SK-N-MC (cell line): ENCODE measurements at regions not wholly inside any gene's neighbourhood (a gene's known extent, or its start where the extent isn't known, plus 50 kb on each side); places are given as distances from the start of the nearest gene placed in this dataset.
"Not testable (repeated sequence)": the region's sequence is repeated elsewhere in the genome, so short reads cannot be mapped to it uniquely, and the experiment has no call there.

Experiments
- DNase-seq: peaks from one replicate; pipeline ENCODE4 v3.0.0-alpha.2; 2011; ENCODE audit warnings: low read depth, low spot score
- H3K27ac ChIP-seq: fragments of 200-600 bp; sonication (generic); 2 replicates; pipeline ENCODE4 v1.5.1; 2016; ENCODE audit warnings: mixed run types
- H3K36me3 ChIP-seq: fragments of 200-600 bp; sonication (generic); 2 replicates; pipeline ENCODE4 v1.6.1; 2017; ENCODE audit warnings: antibody characterized with exemption, low read length, mixed read lengths; ENCODE audit not compliant: insufficient read depth
- H3K4me3 ChIP-seq: fragments of 200-600 bp; sonication (generic); 2 replicates; pipeline ENCODE4 v1.5.1; 2016
- H3K9ac ChIP-seq: fragments of 200-600 bp; sonication (generic); 2 replicates; pipeline ENCODE4 v1.8.0; 2017; ENCODE audit warnings: mixed run types, mixed read lengths; ENCODE audit not compliant: insufficient read length
- H3K9me3 ChIP-seq: fragments of 200-600 bp; sonication (generic); 2 replicates; pipeline ENCODE4 v1.6.1; 2017; ENCODE audit warnings: low read depth, mild to moderate bottlenecking, antibody characterized with exemption, low read length, moderate library complexity, mixed read lengths
- EZH2 ChIP-seq: fragments of 200-600 bp; sonication (generic); IDR thresholded peaks from one replicate; pipeline ENCODE4 v1.6.1; 2017; ENCODE audit warnings: antibody characterized with exemption
- FOXP2 ChIP-seq: optimal IDR thresholded peaks from 2 replicates; pipeline ENCODE3; 2011; ENCODE audit warnings: mild to moderate bottlenecking, moderate library complexity; ENCODE audit not compliant: insufficient read depth; ENCODE audit errors: extremely low read length, control extremely low read depth
- POLR2AphosphoS5 ChIP-seq: IDR thresholded peaks from 2 replicates; pipeline ENCODE4 v1.6.1; 2012; ENCODE audit warnings: mild to moderate bottlenecking, low read depth, low read length, borderline replicate concordance

DNA sequence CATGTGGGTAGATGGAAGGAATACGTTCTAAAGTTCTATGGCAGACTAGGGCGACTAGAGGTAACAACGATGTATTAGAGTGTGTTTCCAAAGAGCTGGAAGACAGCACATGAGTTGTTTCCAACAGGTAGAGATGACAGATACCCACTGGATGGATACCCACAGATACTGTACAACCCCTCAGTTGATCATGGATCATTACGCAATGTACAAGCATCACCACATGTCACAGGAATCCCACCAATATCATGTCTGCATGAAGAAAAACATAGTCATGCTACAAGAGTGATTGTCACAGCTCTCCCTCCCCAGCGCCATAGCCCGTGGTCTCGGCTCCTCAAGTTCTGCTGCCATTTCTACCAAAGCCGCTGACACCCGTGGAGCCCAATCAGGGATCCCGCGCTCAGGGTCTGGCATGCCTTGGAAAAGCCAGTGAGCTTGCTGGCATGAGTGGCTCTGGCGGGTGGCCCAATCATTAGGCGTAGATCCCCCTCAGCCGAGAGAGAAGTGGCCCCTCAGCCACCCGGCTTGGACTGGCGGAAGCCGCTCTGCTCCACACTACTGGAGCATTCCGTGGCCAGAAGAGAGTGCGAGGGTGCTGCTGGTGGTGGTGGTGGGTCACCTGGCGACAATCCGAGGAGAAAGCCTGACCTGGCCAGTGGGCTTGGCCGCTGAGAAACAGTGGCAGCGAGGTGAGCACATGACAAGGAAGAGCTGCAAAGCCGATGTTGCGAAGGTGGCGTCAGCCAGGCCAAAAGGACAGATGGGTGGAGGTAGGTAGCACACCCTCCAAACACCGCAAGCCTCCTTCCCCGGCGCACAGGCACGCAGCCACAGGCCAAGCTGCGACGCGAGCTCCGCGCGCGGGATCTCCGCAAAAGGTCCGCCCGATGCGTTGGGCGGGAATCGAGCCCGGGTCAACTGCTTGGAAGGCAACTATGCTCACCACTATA, 65.7 kb upstream of the FCGR2A start:
- no peak for DNase-seq
- Histone ChIP-seq H3K9ac (peak overlapping the region; percentile 45), H3K4me3 (peak overlapping the region; percentile 94), H3K36me3 (no peaks in the 10 kb centered on the region), H3K9me3 (no peaks in the 10 kb centered on the region), H3K27ac (no peak overlapping the region)
- TF ChIP-seq POLR2AphosphoS5 (no peak), EZH2 (no peak), FOXP2 (no peak)

DNA sequence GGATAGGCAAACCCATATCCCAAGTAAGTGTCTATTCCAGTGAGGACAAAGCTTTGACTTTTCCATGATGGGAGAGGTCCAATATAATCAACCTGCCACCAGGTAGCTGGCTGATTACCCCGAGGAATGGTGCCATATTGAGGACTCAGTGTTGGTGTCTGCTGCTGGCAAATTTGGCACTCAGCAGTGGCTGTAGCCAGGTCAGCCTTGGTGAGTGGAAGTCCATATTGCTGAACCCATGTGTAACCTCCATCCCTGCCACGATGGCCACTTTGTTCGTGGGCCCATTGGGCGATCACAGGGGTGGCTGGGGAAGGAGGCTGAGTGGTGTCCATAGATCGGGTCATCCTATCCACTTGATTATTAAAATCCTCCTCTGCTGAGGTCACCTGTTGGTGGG, 65.5 kb upstream of the CFAP126 start:
- DNase-seq, H3K27ac ChIP-seq, H3K9ac ChIP-seq, H3K9me3 ChIP-seq, H3K36me3 ChIP-seq, H3K4me3 ChIP-seq: not testable (repeated sequence)

DNA sequence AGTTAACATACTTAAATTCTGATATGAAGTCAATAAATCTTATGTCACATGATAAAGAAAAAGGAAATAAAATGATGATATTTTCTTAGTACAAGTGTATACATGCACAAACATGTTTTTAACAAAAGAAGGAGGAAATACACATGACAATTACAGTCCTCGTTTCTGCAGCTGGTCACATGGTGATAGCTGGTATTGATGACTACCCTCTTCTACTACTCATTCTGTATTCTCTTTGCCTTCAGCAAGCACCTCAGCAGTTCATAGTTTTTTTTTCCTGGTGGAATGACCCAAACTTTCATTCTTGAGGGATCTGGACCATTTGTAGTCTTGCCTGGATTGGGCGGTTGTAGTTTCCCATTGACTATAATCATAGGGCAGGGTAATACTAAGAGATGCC, 64.4 kb upstream of the CFAP126 start:
- Histone ChIP-seq H3K4me3 (no peak overlapping the region), H3K9me3 (no peaks in the 10 kb centered on the region), H3K36me3 (no peaks in the 10 kb centered on the region), H3K9ac (no peak overlapping the region), H3K27ac (no peak overlapping the region)
- DNase-seq = no peak
- TF ChIP-seq FOXP2 (no peak), POLR2AphosphoS5 (no peak), EZH2 (no peak)

DNA sequence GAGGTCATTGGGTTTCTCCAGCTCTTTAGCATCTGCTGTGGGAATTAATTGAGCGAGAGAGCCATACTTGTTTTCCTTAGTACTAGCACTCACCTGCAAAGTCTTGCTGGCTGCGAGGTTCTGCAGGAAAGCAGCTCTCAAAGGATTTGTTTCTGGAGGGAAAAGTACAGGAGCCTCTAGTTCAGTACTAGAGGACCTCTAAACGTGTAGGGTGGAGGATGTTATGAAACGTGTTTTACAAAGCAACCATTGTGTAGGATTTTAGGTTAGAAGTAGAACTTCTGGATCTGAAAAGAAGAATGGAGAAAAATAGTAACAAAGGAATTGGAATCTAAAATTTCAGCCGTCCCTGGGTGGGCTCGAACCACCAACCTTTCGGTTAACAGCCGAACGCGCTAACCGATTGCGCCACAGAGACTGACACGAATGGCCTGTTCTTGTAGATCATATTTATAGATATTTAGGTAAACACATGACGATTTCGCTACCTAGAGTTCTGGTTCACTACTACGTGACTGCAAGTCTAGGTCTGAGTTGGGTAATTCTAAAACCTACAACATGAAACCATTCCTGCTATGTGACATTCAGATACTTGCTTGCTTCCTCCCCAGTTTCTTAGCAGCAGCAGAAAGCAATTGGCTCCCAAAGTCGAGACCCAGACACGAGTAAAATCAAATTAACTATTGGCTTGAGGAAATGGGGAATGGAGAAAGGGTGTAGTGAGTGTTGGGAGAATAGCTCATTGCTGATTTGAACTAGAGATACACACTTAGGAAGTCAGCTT, 60.2 kb upstream of the CFAP126 start:
- no peak overlapping the region for H3K27ac ChIP-seq
- H3K9ac ChIP-seq = peak overlapping the region; percentile 59
- H3K36me3 ChIP-seq = no peaks in the 10 kb centered on the region
- peak; percentile 67 for DNase-seq
- TF ChIP-seq FOXP2 (peak; percentile 70), EZH2 (no peak)
- H3K9me3 ChIP-seq = no peaks in the 10 kb centered on the region
- H3K4me3 ChIP-seq = peak overlapping the region; percentile 84

DNA sequence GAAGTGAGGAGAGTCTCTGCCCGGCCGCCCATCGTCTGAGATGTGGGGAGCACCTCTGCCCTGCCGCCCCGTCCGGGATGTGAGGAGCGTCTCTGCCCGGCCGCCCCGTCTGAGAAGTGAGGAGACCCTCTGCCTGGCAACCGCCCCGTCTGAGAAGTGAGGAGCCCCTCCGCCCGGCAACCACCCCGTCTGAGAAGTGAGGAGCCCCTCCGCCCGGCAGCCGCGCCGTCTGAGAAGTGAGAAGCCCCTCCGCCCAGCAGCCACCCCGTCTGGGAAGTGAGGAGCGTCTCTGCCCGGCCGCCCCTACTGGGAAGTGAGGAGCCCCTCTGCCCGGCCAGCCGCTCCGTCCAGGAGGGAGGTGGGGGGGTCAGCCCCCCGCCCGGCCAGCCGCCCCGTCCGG, 55.2 kb upstream of the CFAP126 start:
- not testable (repeated sequence) for H3K27ac ChIP-seq, DNase-seq, H3K4me3 ChIP-seq

DNA sequence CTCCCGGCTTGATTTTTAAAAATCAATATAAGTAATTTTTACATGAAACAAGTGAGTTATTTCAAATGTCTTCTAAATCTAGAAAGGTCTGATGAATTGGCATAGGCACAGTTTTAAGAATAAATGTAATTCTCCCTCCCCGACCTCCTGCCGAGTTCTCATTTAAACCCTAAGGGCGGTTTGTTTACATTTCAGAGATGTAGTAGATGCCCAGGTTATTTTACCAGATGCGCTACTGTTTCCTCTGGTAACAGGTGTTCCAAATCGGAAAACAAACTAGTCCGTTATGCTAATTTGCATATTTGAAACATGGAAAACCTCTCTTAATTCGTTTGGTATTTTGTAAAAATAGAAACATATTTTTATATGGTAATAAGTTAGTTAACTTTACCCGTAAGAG, 53.8 kb upstream of the CFAP126 start:
- DNase-seq = no peak
- TF ChIP-seq EZH2 = no peak
- TF ChIP-seq FOXP2 = no peak
- TF ChIP-seq POLR2AphosphoS5 = no peak
- Histone ChIP-seq H3K9ac (no peak overlapping the region), H3K4me3 (peak overlapping the region; percentile 63), H3K27ac (no peak overlapping the region), H3K36me3 (no peaks in the 10 kb centered on the region), H3K9me3 (no peaks in the 10 kb centered on the region)

More for the DNA sequence above, 55.2 kb upstream of the CFAP126 start:
- not testable (repeated sequence) for H3K9me3 ChIP-seq, H3K36me3 ChIP-seq, H3K9ac ChIP-seq

DNA sequence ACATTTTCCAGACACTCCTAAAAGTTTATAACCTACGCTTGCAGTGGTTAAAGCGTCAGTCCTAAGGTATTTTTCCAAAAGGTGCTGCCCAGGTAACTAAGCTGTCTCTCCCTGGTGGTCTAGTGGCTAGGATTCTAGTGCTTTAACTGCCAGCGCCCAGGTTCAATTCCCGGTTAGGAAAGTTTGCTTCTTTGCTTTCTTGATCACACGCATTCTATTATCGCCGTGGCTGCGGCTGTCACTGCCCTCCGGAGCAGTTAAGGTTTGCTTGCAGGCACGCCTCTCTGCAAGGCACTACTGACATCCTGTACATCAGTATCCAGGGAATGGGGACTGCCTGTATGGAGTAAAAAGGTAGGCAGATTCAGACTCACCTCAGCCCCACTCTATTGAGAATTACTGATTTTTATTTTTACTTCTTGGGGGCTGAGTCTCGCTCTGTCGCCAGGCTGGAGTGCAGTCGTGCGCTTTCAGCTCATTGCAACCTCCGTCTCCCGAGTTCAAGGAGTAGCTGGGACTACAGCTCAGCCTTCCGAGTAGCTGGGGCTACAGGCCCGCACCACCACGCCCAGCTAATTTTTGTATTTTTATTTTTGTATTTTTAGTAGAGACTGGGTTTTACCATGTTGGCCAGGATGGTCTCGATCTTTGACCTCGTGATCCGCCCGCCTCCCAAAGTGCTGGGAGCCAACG, 53.2 kb upstream of the CFAP126 start:
- no peaks in the 10 kb centered on the region for H3K36me3 ChIP-seq
- no peak overlapping the region for H3K9ac ChIP-seq
- H3K9me3 ChIP-seq = no peaks in the 10 kb centered on the region
- TF ChIP-seq FOXP2 (no peak), EZH2 (no peak), POLR2AphosphoS5 (no peak)
- no peak for DNase-seq
- no peak overlapping the region for H3K27ac ChIP-seq
- peak overlapping the region; percentile 63; the same call in 1 of the 2 replicates for H3K4me3 ChIP-seq

DNA sequence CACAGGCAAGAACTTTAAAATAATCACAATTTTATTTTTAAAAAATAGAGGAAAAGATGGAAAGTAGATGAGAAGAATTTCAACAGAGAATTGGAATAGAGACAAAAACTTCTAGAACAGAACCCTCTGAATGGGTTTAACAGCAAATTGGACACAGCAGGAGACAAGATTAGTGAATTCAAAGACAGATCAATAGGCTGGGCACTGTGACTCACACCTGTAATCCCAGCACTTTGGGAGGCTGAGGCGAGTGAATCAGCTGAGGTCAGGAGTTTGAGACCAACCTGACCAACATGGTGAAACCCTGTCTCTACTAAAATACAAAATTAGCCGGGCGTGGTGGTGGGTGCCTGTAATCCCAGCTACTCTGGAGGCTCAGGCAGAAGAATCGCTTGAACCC, 49.9 kb upstream of the CFAP126 start:
- H3K36me3 ChIP-seq, H3K9me3 ChIP-seq, H3K9ac ChIP-seq, H3K4me3 ChIP-seq, DNase-seq, H3K27ac ChIP-seq: not testable (repeated sequence)
